DND-41 (cell line): ENCODE measurements at regions not wholly inside any gene's neighbourhood (a gene's known extent, or its start where the extent isn't known, plus 50 kb on each side); places are given as distances from the start of the nearest gene placed in this dataset.

Experiments
- CTCF ChIP-seq: IDR thresholded peaks from 2 replicates; pipeline ENCODE4 v1.5.1; 2012; ENCODE audit warnings: borderline replicate concordance, low read length, moderate library complexity, mild to moderate bottlenecking; ENCODE audit not compliant: poor library complexity, severe bottlenecking; ENCODE audit errors: extremely low read depth
- EZH2 ChIP-seq: IDR thresholded peaks from 3 replicates; pipeline ENCODE4 v1.6.1; 2012; ENCODE audit warnings: borderline replicate concordance, low read depth, mild to moderate bottlenecking, moderate library complexity, low read length, inconsistent platforms; ENCODE audit not compliant: severe bottlenecking

GRCh38 chr11:30120045-30120589, 103.3 kb upstream of the KCNA4 start:
- TF ChIP-seq CTCF = no peak
- TF ChIP-seq EZH2 = no peak
